LNCAP (cell line): ENCODE measurements at regions not wholly inside any gene's neighbourhood (a gene's known extent, or its start where the extent isn't known, plus 50 kb on each side); places are given as distances from the start of the nearest gene placed in this dataset.

Experiments
- TF ChIP-seq, protein P1 (sequence below): fragments of 450-650 bp; IDR thresholded peaks from 2 replicates; pipeline ENCODE4 v1.5.1; 2017; ENCODE audit warnings: mild to moderate bottlenecking

DNA sequence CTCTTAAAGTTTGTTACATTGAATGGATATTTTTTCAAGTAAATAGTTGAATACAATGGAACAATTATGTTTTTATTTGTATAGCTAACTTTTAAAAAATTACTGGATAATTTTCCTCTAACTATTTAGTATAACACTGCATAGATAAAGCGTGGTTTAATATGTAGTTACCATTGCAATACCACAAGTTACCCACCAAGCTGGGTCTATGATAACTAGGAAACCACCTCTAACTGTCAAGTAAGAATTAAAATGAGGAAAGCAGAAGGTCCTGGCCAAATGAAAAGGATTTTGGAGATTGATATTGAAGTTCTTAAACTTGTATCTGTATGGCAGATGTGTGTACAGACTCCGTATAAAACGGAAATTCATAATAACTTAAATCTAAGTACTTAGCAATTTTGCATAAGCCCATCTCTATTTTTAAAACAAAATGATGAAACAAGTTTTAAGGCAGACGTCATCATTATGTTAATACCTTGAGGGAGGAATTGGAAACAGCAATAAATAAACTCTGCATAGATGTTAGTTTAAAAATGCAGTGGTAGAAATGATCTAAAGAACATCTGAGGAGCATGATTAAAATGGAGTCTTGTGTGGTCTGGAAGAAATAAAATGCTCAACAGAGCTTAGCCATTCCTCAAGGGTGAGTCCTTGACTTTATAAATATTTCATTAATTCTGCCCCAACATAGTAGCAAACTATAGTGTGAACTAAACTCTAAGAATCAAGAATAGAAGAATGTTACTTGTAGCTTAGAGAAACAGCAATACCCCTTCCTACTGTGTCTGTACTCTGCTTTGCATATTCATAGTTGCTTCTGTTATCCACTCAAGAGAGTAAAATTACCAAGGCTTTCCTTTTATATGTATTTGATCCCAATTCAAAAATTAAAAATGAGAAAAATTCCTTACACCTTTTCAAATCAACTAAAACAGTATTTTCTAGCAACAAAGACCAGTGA, 206.4 kb upstream of the FERD3L start:
- TF ChIP-seq, protein P1, sequence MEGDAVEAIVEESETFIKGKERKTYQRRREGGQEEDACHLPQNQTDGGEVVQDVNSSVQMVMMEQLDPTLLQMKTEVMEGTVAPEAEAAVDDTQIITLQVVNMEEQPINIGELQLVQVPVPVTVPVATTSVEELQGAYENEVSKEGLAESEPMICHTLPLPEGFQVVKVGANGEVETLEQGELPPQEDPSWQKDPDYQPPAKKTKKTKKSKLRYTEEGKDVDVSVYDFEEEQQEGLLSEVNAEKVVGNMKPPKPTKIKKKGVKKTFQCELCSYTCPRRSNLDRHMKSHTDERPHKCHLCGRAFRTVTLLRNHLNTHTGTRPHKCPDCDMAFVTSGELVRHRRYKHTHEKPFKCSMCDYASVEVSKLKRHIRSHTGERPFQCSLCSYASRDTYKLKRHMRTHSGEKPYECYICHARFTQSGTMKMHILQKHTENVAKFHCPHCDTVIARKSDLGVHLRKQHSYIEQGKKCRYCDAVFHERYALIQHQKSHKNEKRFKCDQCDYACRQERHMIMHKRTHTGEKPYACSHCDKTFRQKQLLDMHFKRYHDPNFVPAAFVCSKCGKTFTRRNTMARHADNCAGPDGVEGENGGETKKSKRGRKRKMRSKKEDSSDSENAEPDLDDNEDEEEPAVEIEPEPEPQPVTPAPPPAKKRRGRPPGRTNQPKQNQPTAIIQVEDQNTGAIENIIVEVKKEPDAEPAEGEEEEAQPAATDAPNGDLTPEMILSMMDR, result no peak

DNA sequence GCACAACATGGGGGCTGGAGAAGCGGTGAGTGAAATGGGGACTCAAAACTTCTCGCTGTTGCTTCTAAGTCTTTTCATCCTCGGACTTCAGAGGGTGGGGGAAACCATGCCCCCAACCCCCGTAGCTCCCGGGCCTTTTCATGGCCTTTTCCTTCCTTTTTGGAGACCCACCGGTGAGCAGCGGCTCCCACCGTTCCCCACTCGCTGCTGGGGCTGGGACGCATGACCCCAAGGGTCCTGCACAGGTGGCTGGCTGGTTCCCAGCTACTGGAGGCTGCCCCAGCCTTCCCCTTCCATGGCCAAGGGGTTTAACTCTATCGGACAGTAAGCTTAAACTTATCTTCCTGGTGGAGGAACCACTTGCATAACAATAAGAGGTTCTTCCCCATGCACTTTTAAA, 194.3 kb upstream of the FERD3L start:
- TF ChIP-seq, protein P1, result no peak

DNA sequence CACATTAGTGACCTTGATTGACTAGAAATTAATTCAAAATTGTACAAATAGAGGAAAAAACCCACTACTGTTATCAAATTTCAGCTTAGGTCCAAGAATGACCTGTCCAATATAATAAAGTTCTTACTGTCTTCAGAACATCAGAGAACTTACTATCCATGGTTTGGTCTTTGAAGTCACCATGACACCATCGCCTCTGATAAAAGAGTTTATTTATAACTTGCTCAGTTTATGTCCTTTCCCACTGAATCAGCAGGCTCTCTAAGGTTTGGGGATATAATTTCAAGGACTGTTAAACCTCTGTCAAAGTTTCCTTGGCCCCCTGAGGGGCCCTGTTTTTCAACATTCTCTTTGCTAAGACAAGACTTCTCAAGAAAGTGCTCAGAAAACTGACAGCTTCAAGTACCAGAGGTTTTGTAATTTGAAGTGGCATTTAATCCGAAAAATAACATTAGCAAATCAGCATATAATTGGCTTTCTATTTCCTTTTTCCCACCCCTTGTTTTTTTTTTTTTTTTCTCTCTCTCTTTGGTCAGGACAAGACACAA, 191.7 kb upstream of the FERD3L start:
- TF ChIP-seq, protein P1, result no peak

DNA sequence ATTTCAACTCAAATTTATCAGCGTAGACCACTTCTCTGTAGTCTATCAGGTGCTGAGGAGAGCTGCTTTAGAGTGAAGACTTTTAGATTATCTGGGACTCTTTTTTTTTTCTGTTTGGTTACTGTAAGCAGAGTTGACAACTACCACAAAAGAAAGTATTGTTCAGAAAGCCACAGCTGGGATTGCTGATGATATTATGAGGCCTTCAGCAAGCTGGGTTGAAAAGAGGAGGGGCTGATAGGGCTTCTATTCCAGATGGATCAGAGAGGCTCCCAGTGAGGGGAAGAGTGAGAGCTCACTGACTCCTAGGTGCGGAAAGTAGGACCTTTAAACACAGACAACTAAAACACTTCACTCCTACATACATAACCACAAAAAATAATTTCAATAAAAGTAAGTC, 188.5 kb upstream of the FERD3L start:
- TF ChIP-seq, protein P1, result no peak

DNA sequence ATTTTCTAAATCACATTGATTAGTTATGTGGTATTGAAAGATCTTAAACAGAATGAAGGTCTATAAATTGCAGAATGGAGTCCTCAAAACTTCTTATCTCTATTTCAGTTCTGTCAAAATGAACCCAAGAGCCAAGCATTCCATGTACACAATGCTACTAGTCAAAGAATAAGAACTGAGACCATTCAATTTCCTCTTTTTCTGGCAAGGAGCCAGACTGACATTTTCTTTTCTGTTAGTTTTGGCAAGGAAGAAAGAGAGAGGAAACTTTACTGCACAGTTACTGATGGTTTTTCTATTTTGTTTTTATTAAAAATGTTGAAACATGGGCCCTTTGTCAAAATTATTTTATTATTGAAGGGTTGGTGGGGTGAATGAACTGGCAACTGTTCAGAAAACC, 181.8 kb upstream of the FERD3L start:
- TF ChIP-seq, protein P1, result no peak

DNA sequence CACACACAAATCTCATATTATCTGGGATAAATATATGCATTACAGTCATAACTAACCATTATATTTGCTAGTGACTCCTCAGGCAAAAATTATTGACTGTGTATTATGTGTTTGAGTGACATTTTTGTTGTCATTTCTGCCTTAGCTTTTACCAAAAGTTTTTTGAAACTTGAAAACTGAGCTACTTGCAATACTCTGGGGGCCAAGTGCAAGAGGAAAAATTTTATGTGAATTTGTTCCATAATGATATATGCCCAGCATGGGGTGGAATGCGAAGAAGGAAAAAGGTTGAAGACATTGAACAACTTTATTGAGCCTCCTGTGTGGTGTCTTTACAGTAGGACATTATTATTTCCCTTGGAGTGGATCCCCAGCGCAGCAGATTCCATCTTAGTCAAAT, 176.8 kb upstream of the FERD3L start:
- TF ChIP-seq, protein P1, result no peak

DNA sequence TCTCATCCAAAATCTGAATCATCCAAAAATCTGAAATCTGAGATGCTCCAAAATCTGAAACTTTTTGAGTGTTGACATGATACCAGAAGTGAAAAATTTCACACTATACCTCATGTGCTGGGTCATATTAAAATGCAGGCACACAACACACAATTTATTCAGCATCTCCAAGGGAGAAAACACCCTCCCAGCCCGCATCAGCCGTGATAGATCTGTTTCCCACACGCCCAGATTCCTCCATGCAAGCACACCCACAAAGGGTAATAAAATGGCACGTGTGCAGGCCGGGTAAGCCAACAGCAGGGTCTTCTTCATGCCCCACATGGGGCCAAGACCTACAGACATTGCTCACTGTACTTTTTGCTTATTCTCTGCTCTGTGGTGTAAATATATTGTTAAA, 173.1 kb upstream of the FERD3L start:
- TF ChIP-seq, protein P1, result no peak
